ENCODE measurements at regions not wholly inside any gene's neighbourhood (a gene's known extent, or its start where the extent isn't known, plus 50 kb on each side); places are given as distances from the start of the nearest gene placed in this dataset.

GRCh38 chr9:673264-673965, 168.1 kb upstream of the DMRT1 start:
- TF ChIP-seq EGR1 (IDR thresholded peaks at IDR 0.05) (no peak), REST (IDR thresholded peaks at IDR 0.05; ENCODE audit: low read depth) (no peak), CEBPB (IDR thresholded peaks at IDR 0.05) (no peak), TEAD4 (IDR thresholded peaks at IDR 0.05) (no peak), YY1 (IDR thresholded peaks at IDR 0.05; ENCODE audit: low read depth) (no peak), TAF1 (IDR thresholded peaks at IDR 0.05; ENCODE audit: low read depth) (no peak), TCF12 (IDR thresholded peaks at IDR 0.05; ENCODE audit: low read depth) (no peak), FOXM1 (IDR thresholded peaks at IDR 0.05; ENCODE audit: borderline replicate concordance, low read depth) (no peak), EP300 (IDR thresholded peaks at IDR 0.05; ENCODE audit: borderline replicate concordance) (no peak), RAD21 (IDR thresholded peaks at IDR 0.05; ENCODE audit: low read depth) (no peak), ZBTB7A (IDR thresholded peaks at IDR 0.05; ENCODE audit: low read depth) (no peak), NFIC (IDR thresholded peaks at IDR 0.05) (no peak), CREB1 (IDR thresholded peaks at IDR 0.05; ENCODE audit: low read depth) (no peak)
- TF ChIP-seq, protein P1, sequence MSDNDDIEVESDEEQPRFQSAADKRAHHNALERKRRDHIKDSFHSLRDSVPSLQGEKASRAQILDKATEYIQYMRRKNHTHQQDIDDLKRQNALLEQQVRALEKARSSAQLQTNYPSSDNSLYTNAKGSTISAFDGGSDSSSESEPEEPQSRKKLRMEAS (IDR thresholded peaks at IDR 0.05): no peak
- TF ChIP-seq, protein P2, sequence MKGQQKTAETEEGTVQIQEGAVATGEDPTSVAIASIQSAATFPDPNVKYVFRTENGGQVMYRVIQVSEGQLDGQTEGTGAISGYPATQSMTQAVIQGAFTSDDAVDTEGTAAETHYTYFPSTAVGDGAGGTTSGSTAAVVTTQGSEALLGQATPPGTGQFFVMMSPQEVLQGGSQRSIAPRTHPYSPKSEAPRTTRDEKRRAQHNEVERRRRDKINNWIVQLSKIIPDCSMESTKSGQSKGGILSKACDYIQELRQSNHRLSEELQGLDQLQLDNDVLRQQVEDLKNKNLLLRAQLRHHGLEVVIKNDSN (IDR thresholded peaks at IDR 0.05): no peak

- TF ChIP-seq EGR1 (IDR thresholded peaks at IDR 0.05) (no peak), YY1 (IDR thresholded peaks at IDR 0.05; ENCODE audit: low read depth) (no peak), TCF12 (IDR thresholded peaks at IDR 0.05; ENCODE audit: low read depth) (no peak), TEAD4 (IDR thresholded peaks at IDR 0.05) (no peak), EP300 (IDR thresholded peaks at IDR 0.05; ENCODE audit: borderline replicate concordance) (no peak), TAF1 (IDR thresholded peaks at IDR 0.05; ENCODE audit: low read depth) (no peak), CEBPB (IDR thresholded peaks at IDR 0.05) (no peak), RAD21 (IDR thresholded peaks at IDR 0.05; ENCODE audit: low read depth) (no peak), NFIC (IDR thresholded peaks at IDR 0.05) (no peak), FOXM1 (IDR thresholded peaks at IDR 0.05; ENCODE audit: borderline replicate concordance, low read depth) (no peak)
- TF ChIP-seq, protein P2 (IDR thresholded peaks at IDR 0.05): no peak
- TF ChIP-seq, protein P1 (IDR thresholded peaks at IDR 0.05): no peak
These were observed 167.5 kb upstream of the DMRT1 start for GRCh38 chr9:673966-674526.

- TF ChIP-seq REST (IDR thresholded peaks at IDR 0.05; ENCODE audit: low read depth): no peak
These were observed 165.7 kb upstream of the DMRT1 start for GRCh38 chr9:675697-676370.

- TF ChIP-seq TEAD4 (IDR thresholded peaks at IDR 0.05) (no peak), NFIC (IDR thresholded peaks at IDR 0.05) (0 out of 2 replicates have a peak, but pooled peaks have one; percentile 27)
These were observed 164.6 kb upstream of the DMRT1 start for GRCh38 chr9:676780-677438.

GRCh38 chr9:677461-678097, 163.9 kb upstream of the DMRT1 start:
- TF ChIP-seq FOXM1 (IDR thresholded peaks at IDR 0.05; ENCODE audit: borderline replicate concordance, low read depth) (no peak), REST (IDR thresholded peaks at IDR 0.05; ENCODE audit: low read depth) (no peak), TAF1 (IDR thresholded peaks at IDR 0.05; ENCODE audit: low read depth) (no peak), EP300 (IDR thresholded peaks at IDR 0.05; ENCODE audit: borderline replicate concordance) (no peak), NFIC (IDR thresholded peaks at IDR 0.05) (no peak), CREB1 (IDR thresholded peaks at IDR 0.05; ENCODE audit: low read depth) (no peak), CEBPB (IDR thresholded peaks at IDR 0.05) (no peak), EGR1 (IDR thresholded peaks at IDR 0.05) (no peak), TCF12 (IDR thresholded peaks at IDR 0.05; ENCODE audit: low read depth) (no peak), ZBTB7A (IDR thresholded peaks at IDR 0.05; ENCODE audit: low read depth) (no peak)
- TF ChIP-seq, protein P2 (IDR thresholded peaks at IDR 0.05): no peak
